HG03521 (cell line): ENCODE measurements at regions not wholly inside any gene's neighbourhood (a gene's known extent, or its start where the extent isn't known, plus 50 kb on each side); places are given as distances from the start of the nearest gene placed in this dataset.
"Not testable (repeated sequence)": the region's sequence is repeated elsewhere in the genome, so short reads cannot be mapped to it uniquely, and the experiment has no call there.

Experiments used
- ATAC-seq: cut with Tn5 transposase; IDR thresholded peaks from one replicate; pipeline ENCODE4 v1.9.1; 2021; ENCODE audit warnings: mild to moderate bottlenecking, moderate library complexity; ENCODE audit not compliant: unreplicated experiment

DNA sequence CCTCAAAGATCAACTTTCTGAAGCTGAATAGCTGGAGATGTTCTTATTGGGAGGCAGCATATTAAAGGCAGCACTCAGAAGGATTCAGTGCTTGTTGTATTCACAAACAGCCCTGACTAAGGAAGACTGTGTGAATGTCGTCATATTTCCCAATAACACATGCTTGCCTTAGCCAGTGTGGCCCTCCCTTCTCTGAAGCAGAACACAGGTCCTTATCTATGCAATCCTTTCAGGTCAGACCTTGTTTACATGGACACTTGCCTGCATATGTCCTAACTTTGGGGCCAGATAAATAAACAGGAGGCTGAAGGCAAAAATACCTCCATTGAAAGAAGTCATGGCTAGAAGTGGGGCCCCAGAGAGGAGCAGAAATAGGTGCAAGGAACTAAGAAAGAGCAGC lies 97.2 kb downstream of the SLC4A3 start:
- no peak for ATAC-seq

DNA sequence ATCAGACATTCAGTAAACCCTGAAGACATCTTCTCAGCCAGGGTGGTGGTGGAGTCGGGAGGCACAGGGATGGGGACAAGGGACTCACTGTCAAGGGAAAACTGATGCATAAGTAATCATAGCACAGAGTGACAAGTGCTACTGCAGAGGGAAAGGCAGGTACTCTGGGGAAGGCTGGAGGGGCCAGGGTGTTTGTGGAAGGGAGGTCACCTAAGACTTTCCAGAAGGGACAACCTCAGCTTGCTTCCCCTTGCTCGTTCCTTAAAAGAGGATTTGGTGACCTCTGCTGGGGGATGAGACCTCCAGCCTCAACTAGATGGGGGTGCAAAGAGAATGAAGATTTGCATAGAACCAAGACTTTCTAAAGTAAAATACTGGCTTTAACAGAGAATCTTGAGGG lies 99.5 kb downstream of the SLC4A3 start:
- ATAC-seq = no peak

DNA sequence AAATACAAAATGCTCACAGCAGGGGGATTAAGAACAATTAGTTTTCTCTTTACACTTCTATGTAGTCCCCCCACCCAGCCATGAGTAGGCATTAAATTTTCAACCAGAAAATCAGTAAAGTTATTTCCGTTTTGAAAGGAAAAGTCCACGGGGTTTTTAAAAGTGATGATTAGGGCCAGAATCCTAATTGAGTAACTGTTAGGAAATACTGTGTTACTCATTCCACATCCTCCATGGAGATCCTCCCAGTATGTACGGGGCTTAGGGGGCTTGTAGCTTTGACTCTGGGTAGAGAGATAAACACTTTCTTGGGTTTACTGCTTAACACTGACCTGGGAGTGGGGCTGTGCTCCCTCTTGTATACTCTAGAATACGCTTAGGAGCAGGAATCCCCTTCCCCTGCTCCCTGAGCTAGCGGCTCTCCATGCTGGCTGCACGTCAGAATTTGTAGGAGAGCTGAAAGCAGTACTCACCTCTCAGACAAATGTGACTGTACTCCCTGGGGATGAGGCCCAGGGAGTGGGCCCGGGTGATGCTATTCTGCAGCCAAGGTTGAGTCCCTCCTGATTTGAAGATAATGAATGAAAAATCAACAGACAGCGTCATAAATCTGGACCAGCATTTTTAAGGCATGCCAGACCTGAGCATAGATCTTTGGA lies 100.5 kb downstream of the SLC4A3 start:
- ATAC-seq = no peak

DNA sequence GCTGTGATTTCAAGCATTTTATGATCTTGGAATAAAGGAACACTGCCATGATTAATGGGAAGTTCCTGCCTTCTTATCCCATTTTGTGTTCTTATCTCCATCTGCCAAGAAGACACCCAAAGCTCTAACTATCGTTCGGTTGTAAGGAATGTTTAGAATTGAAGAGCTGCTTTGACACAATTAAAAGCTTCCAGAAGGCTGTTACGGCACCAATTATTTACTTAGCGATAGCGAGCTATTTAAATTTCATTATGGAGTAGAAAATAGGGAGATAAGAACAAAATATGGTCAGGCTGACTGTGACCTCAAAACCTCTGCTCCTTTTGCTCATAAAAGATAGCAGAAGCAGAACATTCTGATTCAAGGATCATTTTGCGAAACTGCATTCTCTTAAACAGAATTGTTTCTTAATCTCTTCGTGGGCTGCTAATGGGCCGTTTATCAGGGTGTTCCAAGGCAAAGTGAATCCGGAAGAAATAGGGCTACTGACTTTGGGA lies 101.6 kb downstream of the SLC4A3 start:
- ATAC-seq = no peak

DNA sequence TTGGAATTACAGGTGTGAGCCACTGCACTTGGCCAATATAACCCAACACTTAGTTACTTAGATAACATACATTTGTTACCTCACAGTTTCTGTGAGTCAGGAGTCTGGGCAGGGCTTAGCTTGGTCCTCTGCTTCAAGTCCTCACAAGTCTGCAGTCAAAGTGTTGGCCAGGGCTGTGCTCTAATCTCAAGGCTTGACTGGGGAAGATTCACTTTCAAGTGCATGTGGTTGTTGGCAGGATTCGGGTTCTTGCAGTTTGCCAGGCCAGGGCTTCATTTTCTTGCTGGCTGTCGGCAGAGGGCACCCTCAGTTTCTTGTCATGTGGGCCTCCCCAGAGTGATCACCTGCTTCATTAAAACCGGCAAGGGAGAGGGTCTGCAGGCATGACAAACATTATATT lies 103.7 kb downstream of the SLC4A3 start:
- ATAC-seq = no peak

DNA sequence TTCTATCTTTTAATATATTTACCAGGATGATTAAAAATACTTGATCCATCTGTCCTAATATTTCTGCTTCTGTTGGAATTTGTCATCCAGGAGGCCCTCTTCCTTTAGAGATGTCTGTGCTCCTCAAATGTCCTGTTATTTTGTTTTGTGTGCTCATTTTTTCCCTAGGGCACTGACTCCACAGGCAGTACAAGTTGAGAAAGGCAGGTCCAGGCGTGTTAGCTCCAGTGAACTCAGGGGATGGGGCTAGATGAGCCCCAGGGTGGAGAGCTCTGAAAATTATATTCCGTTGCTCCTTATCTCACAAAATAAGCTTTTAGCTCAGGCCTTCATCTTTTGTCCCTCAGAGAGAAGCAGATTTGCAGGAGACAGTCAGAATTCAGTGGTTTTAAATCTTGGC lies 105.7 kb downstream of the SLC4A3 start:
- no peak for ATAC-seq

DNA sequence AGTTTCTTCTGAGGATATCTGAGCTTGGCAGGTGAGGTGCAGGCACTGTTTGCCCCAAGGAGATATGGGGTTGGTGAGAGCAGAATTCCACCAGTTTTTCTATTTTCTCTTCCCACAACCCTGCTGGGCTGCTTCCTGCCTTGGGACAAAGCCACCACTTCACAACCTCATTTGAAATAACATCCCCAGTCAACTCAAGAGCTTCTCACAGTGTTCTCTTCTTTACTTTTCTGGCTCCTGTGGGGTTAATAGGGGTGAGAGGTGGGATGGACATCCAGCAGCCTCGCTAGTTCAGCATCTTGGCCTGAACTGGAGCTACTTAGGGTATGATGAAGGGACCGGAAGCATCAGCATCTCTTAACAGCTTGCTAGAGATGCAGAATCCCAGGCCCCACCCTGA lies 106.3 kb downstream of the SLC4A3 start:
- ATAC-seq = no peak

DNA sequence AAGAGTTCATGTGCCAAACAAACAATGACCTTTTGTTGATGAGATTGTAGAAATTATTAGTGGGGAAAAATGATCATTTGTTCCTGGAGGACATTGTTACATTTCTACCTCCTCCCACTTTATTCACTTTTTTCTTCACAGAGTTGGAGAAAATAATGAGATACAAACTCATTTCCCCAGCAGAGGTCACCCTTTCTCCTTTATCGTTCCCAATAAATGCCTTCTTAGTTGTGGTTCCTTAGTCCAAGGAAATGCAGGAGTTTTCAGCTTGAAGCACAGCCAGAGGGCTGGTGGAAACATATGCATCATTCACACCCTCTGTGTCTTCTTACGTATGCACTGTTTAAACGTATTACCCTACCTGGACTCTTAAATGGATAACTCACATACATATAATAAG lies 108.8 kb downstream of the SLC4A3 start:
- ATAC-seq = no peak

DNA sequence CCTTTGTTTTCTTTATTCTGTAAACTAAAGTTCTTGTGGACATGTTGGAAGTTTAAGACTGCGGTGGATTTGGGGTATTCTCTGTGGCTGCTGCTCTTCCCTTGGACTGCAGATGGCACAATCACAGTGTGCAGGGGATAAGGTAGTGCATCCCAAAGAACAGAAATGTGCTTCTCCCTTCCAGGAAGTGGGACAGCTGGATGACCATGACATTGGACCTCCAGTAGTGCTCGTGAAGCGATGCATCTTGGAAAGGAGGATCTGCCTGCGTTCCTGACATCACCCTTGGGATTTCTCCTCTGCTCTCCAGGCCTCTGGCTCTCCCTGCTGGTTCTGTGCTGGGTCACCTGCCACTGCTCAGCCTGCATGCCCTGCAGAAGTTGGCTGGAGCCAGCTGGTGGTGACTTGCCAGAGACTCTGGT lies 109.9 kb downstream of the SLC4A3 start:
- no peak for ATAC-seq

DNA sequence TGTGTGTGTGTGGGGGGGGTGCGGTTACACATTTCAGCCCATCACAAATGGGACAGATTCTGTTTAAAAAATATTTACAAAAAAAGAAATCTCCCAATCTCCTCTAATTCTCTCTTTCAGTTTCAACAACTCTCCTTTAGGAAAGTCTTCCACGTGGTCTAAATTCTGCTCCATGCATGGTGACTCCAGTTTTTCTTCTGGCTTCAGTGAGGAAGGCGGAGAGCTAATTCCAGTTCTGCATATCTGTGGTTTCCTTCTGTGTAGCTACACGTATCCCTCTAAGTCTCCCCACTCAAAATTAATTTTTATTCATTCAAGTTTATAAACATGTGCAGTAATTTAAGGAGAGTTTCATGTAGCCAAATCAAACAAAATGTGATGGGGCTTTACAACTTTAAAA lies 111.6 kb downstream of the SLC4A3 start:
- no peak for ATAC-seq

DNA sequence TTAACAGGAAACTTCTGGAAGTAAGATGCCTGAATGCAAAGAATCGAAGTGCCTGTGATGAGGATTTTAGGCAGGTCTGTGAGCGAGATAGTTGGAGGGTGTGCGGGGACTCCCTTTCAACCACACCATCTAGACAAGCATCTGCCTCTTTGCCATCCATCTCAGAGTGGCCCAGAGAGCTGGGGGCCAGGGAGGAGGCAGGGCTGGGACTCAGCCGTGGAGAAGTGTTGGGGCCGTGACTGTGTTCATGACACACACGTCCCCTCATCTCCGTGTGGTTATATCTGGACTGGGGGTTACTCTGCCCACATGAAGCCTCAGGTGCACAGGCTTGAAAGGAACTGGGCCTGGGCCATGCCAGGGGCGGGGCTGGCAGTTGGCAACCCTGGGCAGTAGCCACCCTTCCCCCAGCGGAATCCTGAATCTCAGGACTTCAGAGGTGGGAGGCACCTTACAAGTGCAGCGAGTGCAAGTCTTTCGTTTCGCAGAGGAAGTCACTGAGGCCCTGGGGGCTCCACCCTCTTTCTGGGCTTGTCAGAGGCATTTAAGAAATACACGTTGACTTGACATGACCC lies 112.5 kb downstream of the SLC4A3 start:
- no peak for ATAC-seq

DNA sequence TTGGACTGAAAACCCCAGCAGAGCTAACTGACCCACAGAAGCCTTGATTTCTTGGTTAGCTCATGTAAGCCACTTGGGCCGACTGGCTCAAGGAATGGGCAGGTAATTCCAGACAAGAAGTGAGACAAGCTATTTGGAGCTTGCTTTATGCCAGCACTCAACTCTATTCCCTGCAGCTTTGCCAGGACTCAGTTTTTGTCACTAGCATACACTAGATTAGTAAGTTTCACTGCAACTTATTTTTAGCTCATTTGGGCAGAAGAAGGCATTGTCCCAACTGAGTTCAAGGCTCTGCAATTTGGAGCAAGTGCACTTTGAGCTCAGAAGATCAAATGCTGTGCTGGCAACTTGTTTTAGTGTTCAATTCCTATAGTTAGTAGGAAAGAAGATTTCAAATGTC lies 116.1 kb downstream of the SLC4A3 start:
- ATAC-seq = no peak

DNA sequence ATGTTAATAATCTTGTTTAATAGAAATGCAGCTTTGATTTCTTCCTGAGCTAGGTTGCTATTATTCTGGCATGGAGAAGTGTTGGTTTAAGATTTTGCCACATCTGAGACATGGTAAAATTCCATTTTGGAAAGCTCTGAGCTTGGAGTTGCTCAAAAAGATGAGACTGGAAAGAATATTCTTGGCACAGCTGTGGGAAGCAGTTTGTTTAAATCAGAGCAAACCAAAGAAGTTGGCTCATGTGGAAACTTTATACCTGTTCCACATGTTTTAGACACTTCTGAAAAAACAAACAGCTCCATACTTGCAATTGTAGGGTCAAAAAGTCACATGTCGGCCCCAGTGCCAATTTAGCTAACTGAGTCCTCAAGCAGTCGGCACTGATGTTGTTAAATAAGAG lies 116.6 kb downstream of the SLC4A3 start:
- ATAC-seq = no peak

DNA sequence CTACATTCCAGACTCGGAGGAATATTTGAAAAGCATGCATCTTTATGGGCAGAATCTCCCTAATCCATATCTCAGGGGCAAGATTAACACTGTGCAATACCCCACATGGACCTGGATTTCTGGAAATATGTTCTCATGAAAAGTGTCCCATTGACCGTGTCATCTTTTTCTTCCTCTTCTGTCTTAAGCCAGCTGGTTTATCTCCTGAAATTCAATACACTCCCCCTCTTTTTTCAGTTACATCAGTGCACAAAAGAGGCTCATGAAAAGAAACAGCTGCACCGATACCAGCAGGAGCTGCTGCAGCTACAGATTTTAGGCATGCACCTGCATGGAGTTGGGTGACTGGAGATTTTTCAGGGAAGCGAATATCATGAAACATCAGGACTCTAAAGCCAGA lies 117.2 kb downstream of the SLC4A3 start:
- ATAC-seq = no peak

DNA sequence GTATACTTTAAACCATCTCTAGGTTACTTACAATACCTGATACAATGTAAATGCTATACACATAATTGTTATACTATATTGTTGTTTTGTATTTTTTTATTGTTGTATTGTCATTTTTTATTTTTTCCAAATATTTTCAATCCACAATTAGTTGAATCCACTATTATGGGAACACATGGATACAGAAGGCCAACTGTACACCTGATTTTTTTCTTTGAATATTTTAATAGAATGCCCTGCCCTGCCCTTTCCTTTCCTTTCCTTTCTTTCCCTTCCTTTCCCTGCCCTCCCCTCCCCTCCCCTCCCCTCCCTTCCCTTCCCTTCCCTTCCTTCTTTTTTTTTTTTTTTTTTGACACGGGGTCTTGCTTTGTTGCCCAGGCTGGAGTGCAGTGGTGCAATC lies 120.2 kb downstream of the SLC4A3 start:
- ATAC-seq = no peak

DNA sequence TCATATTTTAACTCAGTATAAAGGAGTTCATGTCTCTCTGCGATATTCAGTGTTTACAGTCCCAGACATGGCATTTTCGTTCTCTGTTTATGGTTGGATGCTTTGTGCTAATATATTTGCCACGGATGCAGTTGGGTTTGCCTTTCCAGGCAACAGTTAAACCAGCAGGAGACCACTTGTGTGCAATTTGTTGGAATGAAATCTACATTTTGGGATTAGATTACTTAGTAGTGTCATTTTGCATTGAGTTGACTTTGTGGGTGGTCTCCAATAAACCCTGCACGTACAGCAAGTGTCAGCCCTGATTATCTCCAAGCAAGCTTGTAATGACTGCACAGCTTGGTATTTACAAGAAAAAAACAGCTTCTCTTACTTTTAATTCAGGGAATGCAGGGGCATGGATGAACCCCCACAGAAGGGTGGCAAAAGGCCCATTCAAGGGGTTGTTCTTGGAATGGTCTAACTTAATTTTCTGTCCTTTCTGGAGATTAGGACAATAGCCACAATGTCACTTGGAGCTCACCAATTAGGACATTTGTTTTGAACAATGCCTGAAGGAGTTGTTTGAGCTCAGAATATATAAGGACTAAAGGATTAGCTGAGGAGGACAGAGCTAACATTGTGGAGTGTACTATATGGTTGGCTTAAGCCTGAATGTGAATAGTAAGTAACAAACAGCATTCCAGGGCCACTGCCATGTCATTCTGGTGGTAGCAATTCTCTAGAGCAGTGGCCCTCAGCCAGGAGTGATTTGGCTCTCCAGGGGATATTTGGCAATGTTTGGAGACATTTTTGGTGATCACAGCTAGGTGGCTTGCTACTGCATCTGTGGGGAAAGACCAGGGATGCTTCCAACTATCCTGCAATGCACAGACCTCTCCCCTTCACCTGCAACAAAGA lies 121.5 kb downstream of the SLC4A3 start:
- no peak for ATAC-seq

DNA sequence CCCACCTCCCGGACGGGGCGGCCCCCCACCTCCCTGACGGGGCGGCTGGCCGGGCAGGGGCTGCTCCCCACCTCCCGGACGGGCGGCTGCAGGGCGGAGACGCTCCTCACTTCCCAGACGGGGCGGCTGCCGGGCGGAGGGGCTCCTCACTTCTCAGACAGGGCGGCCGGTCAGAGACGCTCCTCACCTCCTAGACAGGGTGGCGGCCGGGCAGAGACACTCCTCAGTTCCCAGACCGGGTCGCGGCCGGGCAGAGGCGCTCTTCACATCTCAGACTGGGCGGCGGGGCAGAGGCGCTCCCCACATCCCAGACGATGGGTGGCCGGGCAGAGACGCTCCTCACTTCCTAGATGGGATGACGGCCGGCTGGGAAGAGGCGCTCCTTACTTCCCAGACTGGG lies 123.7 kb downstream of the SLC4A3 start:
- not testable (repeated sequence) for ATAC-seq

DNA sequence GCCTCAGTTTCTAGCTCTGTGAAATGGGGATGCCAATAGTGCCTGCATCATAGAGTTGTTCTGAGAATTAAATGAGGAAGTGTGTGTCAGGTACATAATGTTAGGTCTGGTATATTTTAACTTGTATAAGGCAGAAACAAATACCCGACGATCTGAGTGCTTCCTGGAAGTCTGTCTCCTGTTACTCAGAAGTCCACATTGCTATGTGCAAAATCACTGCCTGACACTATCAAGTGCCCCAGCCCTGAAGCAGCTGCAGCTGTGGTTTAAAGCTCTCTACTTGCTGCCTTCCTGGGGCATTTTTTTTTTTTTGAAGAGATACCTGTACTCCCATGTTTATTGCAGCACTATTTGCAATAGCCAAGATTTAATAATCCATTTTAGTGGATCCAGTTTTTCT lies 125.3 kb downstream of the SLC4A3 start:
- no peak for ATAC-seq

DNA sequence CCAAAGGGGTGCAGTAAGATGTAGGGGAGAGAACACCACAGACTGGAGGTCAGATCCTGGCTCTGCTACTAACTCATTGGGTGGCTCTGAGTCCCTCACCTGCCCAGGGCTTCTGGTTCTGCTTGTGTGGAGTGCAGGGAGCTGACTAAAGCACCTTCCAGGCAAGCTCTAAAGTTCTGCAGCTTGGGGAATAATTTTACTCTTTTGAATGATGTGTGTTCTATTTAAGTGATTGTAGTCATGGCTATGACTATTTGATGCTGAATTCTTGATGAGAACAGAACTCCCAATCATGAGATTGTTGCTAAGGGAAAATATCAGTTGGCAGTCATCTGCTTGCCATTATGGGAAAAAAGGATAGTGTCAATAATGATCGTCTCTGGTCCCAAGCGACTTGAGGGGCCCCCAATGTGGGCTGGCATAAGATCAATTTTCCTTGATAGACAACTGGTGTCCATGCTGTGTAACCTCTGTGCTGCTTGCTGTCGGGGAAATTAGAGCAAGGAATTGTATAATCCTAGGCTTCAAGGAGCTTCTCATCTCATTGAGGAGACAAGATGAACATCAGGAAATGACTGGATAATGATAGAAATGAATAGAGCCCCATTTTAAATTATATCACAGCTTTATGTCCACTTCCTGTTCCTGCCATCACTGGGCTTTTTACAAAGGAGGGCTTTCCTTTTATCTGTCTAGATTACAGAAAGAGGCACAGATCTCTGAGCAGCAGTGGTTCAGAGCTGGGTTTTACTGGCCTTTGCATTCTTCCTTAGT lies 131.7 kb downstream of the SLC4A3 start:
- ATAC-seq = no peak

DNA sequence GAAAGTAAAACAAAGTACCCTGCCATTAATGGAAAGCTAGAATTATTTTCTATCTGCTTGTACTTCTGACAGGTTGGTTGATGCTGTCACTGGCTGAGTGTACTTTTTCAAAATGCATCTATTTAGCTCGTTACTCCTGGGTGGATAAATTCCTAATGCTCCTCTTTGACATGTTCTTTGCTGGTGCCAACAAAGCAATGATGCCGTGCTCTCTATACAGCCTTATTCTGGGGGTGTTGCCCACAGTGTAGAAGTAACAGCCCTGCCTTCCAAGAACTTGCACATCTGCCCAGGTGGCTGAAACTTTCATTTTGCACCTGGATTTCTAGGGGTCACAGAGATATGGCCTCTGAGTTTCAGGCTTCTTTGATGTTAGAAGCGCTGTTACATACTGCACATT lies 132.4 kb downstream of the SLC4A3 start:
- no peak for ATAC-seq

DNA sequence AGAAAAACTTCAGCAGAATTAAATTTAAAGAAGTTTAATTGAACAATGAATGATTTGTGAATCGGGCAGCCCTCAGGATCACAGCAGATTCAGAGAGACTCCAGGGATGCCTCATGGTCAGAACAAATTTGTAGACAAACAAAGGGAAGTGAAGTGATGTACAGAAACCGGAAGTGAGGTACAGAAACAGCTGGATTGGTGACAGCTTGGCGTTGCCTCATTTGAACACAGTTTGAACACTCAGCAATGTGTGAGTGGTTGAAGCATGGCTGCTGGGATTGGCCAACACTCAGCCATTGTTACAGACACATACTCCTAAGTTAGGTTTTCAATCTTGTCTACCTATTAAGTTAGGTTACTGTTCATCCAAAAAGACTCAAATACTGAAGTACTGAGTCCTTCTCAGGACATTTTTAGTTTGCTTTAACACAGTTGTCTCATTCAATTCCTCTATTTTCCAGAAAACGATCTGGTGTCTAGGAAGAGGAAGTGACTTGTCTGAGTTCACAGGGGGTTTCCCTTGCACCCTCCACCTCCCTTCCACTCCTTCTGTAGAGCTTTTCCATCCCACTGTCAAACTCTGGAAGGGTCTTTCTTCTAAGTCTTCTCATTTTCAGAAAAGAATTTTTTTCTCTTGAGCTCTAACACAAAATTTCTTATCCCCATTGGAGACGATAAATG lies 137.9 kb downstream of the SLC4A3 start:
- no peak for ATAC-seq
